AG04450 (cell line): ENCODE measurements at regions not wholly inside any gene's neighbourhood (a gene's known extent, or its start where the extent isn't known, plus 50 kb on each side); places are given as distances from the start of the nearest gene placed in this dataset.

Source experiments
- CTCF ChIA-PET: fragments of 300-600, 350-600 bp; formaldehyde crosslinking; extraction: SDS; loops from one replicate; lab custom pipeline; 2022; ENCODE audit warnings: antibody characterized with exemption, inconsistent platforms; lab: Charles Lee
- POLR2A ChIA-PET: fragments of 350-600 bp; formaldehyde crosslinking; extraction: SDS; loops from one replicate; lab custom pipeline; 2021; ENCODE audit warnings: antibody characterized with exemption, inconsistent platforms; lab: Yijun Ruan, JAX
- DNase-seq: peaks from one replicate; pipeline ENCODE4 v3.0.0-alpha.2; 2011; ENCODE audit warnings: low read depth, low spot score
- H3K27ac ChIP-seq: one replicate; pipeline ENCODE4 v1.5.1; 2012; ENCODE audit warnings: low read depth, low read length, control low read depth
- H3K27me3 ChIP-seq: one replicate; pipeline ENCODE4 v1.6.0; 2012; ENCODE audit warnings: low read length; ENCODE audit not compliant: control insufficient read depth, insufficient read depth
- H3K4me3 ChIP-seq: 2 replicates; pipeline ENCODE4 v1.5.1; 2011; ENCODE audit warnings: mild to moderate bottlenecking, low read depth, low read length, control low read depth
- H3K9me3 ChIP-seq: 2 replicates; pipeline ENCODE4 v1.5.1; 2012; ENCODE audit warnings: low read length; ENCODE audit not compliant: control insufficient read depth, insufficient read depth
- TF ChIP-seq, protein P1 (sequence below): IDR thresholded peaks from 2 replicates; pipeline ENCODE4 v1.5.1; 2011; ENCODE audit warnings: low read depth, low read length, control low read depth, inconsistent platforms

DNA sequence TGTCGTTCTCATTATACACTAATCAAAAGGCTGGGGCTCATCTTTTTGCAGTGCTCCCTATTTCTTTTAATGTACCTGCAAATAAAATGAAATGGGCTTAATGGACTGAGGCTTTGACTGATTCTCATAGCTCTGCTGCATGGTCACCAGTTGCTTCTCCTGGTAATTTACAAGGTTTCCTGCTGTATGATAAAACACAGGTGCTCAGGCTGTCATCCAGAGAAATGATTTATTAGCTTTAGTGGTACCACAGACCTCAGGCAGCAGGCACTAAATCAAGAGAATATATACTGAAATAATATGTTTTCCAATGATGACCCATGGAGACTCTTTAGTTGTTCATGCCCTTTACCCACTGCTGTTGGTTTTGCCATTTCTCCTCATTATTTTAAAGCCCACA, 137.7 kb downstream of the C4orf33 start:
- H3K27ac ChIP-seq, result no peak overlapping the region
- ChIA-PET POLR2A (no interaction called here), CTCF (no interaction called here)
- H3K4me3 ChIP-seq, result no peak overlapping the region
- no peaks in the 10 kb centered on the region for H3K9me3 ChIP-seq
- DNase-seq, result no peak
- no peaks in the 10 kb centered on the region for H3K27me3 ChIP-seq
- TF ChIP-seq, protein P1, sequence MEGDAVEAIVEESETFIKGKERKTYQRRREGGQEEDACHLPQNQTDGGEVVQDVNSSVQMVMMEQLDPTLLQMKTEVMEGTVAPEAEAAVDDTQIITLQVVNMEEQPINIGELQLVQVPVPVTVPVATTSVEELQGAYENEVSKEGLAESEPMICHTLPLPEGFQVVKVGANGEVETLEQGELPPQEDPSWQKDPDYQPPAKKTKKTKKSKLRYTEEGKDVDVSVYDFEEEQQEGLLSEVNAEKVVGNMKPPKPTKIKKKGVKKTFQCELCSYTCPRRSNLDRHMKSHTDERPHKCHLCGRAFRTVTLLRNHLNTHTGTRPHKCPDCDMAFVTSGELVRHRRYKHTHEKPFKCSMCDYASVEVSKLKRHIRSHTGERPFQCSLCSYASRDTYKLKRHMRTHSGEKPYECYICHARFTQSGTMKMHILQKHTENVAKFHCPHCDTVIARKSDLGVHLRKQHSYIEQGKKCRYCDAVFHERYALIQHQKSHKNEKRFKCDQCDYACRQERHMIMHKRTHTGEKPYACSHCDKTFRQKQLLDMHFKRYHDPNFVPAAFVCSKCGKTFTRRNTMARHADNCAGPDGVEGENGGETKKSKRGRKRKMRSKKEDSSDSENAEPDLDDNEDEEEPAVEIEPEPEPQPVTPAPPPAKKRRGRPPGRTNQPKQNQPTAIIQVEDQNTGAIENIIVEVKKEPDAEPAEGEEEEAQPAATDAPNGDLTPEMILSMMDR, result no peak

DNA sequence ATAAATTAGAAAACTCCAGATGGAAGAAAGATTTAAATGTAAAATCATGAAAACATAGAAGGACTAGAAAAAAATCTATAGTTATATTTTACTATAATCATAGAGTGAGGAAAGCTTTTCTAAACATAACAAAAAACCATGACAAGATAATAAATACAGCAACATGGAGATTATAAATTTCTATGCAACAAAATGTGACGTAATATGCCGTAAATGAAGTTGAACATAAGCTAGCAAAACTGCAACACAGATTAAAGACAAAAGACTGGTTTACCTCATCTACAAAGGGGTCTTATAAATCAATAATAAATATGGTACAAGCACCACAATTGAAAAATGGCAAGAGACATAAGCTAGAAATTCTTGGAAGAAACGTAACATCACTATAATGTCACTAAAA, 140.4 kb downstream of the C4orf33 start:
- ChIA-PET POLR2A (no interaction called here), CTCF (no interaction called here)

DNA sequence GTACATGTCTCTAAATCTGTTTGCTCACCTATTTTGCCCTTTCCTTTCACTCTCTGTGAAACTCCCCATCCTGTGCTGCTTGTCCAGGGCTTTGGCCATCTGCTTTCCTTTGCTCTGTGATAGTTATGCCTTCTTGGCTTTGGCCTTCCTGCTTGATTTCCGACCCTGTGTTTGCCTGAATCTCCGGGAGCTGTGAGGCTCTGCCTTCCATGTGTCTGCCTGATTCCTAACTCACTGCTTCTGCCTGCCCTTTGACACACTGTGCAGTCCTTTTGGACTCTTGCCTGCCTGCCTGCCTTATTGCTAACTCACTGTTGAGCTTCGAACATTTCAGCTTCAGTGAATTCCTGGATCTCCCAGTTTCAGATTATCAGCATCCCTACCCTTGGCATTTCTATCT, 143.1 kb downstream of the C4orf33 start:
- ChIA-PET POLR2A (no interaction called here), CTCF (no interaction called here)
- no peak overlapping the region for H3K27ac ChIP-seq
- no peaks in the 10 kb centered on the region for H3K9me3 ChIP-seq
- no peak for DNase-seq
- TF ChIP-seq, protein P1, result no peak
- no peak overlapping the region for H3K4me3 ChIP-seq
- H3K27me3 ChIP-seq, result peaks cover 3% of the 10 kb centered on the region

More for the DNA sequence above, 140.4 kb downstream of the C4orf33 start:
- Histone ChIP-seq H3K4me3 (no peak overlapping the region), H3K9me3 (no peaks in the 10 kb centered on the region), H3K27ac (no peak overlapping the region), H3K27me3 (peaks cover 3% of the 10 kb centered on the region)
- TF ChIP-seq, protein P1, result no peak
- DNase-seq, result no peak

DNA sequence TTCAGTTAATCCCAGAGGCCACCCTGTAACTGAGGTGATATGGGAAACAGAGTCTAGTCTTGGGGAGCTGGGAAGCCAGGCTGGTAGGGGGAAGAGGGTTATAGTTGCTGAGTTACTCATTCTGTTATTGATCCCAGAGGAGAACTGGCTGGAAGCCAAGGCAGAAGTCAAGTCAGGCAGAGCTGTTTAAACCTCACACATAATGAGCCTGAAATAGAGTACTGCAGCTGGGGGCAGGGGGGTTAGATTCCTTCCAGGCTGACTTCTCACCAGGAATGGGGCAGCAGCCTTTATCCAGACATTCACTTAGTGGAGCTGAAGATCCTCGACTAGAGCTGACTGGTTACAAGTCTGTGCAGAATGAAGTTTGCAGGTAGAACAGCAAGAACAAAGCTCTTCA, 144.9 kb downstream of the C4orf33 start:
- TF ChIP-seq, protein P1, result no peak
- H3K4me3 ChIP-seq, result no peak overlapping the region
- CTCF ChIA-PET, result no interaction called here
- H3K9me3 ChIP-seq, result no peaks in the 10 kb centered on the region
- H3K27ac ChIP-seq, result no peak overlapping the region
- DNase-seq, result no peak
- peaks cover 3% of the 10 kb centered on the region for H3K27me3 ChIP-seq
- POLR2A ChIA-PET, result no interaction called here

DNA sequence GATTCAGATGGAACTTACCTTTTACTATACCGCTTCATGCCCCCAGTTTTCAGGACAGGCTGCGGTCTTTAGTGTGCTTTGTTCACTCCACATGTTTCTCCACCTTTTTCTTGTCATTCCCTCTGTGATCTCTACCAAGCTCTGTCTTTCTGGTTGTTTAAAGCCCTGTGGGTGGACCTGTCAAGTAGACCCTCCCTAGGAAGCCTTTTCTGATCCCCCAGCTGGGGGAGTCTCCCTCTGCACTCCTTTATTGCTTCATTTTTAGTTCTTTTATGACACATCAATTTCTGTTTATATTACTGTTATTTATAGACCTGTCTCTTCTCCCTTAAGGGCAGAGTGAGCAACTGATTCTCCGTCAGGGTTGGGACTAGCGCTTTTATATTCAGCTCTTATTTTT, 150.2 kb downstream of the C4orf33 start:
- ChIA-PET POLR2A (no interaction called here), CTCF (interaction anchor here (0.6 kb wide), 1 partner anchor 1230 kb away, joined by 4 read pairs; no protein-coding TSS in a partner anchor)
- H3K27me3 ChIP-seq, result no peaks in the 10 kb centered on the region
- TF ChIP-seq, protein P1, result no peak
- no peak overlapping the region for H3K27ac ChIP-seq
- no peaks in the 10 kb centered on the region for H3K9me3 ChIP-seq
- no peak overlapping the region for H3K4me3 ChIP-seq
- no peak for DNase-seq
